ENCODE measurements at regions not wholly inside any gene's neighbourhood (a gene's known extent, or its start where the extent isn't known, plus 50 kb on each side); places are given as distances from the start of the nearest gene placed in this dataset.

DNA sequence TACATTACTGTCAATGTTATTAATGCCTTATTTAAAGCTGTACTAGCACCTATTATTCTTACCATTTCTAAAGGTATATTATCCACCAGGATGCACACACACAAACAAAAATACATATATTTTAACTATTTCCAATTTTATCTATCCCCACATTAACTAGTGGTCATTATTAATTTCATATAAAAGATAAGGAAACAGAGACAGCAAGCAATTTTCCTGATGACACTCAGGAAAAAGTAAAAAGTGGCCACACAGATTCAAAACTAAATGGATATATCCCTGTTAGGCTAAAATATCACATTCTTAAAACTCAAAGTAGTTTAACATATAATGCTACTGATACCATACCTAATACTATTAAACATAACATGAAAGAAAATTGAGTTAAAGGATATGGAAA lies 534.1 kb downstream of the KCNT2 start:
- Mint-ChIP-seq H3K36me3 (ENCODE audit: unreplicated experiment) (no peaks in the 10 kb centered on the region), H3K27ac (ENCODE audit: unreplicated experiment) (no peak overlapping the region), H3K9me3 (ENCODE audit: unreplicated experiment) (no peaks in the 10 kb centered on the region), H3K4me3 (ENCODE audit: unreplicated experiment) (no peak overlapping the region), H3K4me1 (ENCODE audit: low read depth, unreplicated experiment) (no peaks in the 10 kb centered on the region), H3K27me3 (ENCODE audit: unreplicated experiment) (no peaks in the 10 kb centered on the region)
- TF ChIP-seq, protein P1, sequence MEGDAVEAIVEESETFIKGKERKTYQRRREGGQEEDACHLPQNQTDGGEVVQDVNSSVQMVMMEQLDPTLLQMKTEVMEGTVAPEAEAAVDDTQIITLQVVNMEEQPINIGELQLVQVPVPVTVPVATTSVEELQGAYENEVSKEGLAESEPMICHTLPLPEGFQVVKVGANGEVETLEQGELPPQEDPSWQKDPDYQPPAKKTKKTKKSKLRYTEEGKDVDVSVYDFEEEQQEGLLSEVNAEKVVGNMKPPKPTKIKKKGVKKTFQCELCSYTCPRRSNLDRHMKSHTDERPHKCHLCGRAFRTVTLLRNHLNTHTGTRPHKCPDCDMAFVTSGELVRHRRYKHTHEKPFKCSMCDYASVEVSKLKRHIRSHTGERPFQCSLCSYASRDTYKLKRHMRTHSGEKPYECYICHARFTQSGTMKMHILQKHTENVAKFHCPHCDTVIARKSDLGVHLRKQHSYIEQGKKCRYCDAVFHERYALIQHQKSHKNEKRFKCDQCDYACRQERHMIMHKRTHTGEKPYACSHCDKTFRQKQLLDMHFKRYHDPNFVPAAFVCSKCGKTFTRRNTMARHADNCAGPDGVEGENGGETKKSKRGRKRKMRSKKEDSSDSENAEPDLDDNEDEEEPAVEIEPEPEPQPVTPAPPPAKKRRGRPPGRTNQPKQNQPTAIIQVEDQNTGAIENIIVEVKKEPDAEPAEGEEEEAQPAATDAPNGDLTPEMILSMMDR (IDR thresholded peaks at IDR 0.05; ENCODE audit: partially characterized antibody, unreplicated experiment): no peak
- DNase-seq: no peak

DNA sequence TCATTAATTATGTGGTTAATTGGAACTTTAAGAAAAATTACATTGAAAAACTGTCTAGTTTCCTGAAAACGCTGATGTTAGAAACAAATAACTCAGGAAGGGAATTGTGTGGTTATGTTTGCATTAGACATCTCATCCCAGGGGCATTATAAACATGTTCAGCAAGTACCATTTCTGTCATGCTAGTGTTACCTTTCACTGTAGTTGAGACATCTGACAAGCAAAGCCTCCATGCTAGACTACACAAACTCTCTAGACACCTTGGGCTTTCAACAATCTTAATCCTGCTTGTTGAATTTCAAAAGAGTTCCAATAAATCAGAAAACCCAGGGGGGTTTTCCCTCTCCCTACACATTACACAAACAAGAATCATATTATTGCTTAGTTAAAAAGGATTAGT lies 536.8 kb downstream of the KCNT2 start:
- Mint-ChIP-seq H3K4me1 (ENCODE audit: low read depth, unreplicated experiment) (no peaks in the 10 kb centered on the region), H3K9me3 (ENCODE audit: unreplicated experiment) (no peaks in the 10 kb centered on the region), H3K4me3 (ENCODE audit: unreplicated experiment) (no peak overlapping the region), H3K36me3 (ENCODE audit: unreplicated experiment) (no peaks in the 10 kb centered on the region), H3K27me3 (ENCODE audit: unreplicated experiment) (no peaks in the 10 kb centered on the region), H3K27ac (ENCODE audit: unreplicated experiment) (no peak overlapping the region)
- no peak for DNase-seq
- TF ChIP-seq, protein P1 (IDR thresholded peaks at IDR 0.05; ENCODE audit: partially characterized antibody, unreplicated experiment): no peak

DNA sequence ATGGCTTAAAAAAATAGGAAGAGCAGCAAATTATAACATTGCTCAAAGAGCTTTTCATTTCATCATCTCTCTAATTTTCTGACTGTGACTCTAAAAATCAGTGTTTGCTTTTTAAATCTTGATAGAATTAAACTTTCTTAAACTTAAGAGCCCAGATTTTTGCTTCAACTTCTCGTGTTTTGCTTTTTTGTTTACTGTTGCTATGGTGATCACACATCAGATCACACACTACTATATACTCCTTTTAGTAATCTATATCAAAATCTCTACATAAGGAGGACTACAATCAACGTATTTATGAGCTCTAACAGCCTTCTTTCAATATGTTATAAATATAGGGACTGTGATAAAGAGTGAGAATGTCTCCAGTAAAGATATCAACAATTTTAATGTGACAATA lies 537.3 kb downstream of the KCNT2 start:
- Mint-ChIP-seq H3K27me3 (ENCODE audit: unreplicated experiment) (no peaks in the 10 kb centered on the region), H3K27ac (ENCODE audit: unreplicated experiment) (no peak overlapping the region), H3K4me1 (ENCODE audit: low read depth, unreplicated experiment) (no peaks in the 10 kb centered on the region), H3K36me3 (ENCODE audit: unreplicated experiment) (no peaks in the 10 kb centered on the region), H3K4me3 (ENCODE audit: unreplicated experiment) (no peak overlapping the region), H3K9me3 (ENCODE audit: unreplicated experiment) (no peaks in the 10 kb centered on the region)
- no peak for DNase-seq
- TF ChIP-seq, protein P1 (IDR thresholded peaks at IDR 0.05; ENCODE audit: partially characterized antibody, unreplicated experiment): no peak

DNA sequence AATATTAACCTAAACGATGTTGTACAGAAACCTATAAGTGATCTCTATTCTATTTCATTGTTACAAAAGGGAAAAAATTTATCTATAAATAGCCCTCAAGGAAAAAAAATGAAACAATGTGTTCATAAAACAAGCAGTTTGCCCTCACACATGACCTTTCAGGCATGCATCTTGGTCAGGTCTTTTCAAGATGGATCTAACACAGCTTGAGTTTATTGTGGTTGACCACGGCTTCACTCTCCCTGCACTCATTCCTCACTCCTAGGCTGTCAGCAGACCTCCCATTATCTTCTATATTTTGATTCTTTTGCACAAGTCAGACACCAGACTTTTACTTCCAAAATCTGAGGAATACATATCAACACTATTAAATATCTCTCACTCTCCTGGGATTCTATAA lies 544.3 kb downstream of the KCNT2 start:
- no peaks in the 10 kb centered on the region for H3K9me3 Mint-ChIP-seq (ENCODE audit: unreplicated experiment)
- TF ChIP-seq, protein P1 (IDR thresholded peaks at IDR 0.05; ENCODE audit: partially characterized antibody, unreplicated experiment): no peak
- no peak for DNase-seq
- no peaks in the 10 kb centered on the region for H3K4me1 Mint-ChIP-seq (ENCODE audit: low read depth, unreplicated experiment)
- no peak overlapping the region for H3K27ac Mint-ChIP-seq (ENCODE audit: unreplicated experiment)
- no peak overlapping the region for H3K4me3 Mint-ChIP-seq (ENCODE audit: unreplicated experiment)
- H3K27me3 Mint-ChIP-seq (ENCODE audit: unreplicated experiment): no peaks in the 10 kb centered on the region
- no peaks in the 10 kb centered on the region for H3K36me3 Mint-ChIP-seq (ENCODE audit: unreplicated experiment)

DNA sequence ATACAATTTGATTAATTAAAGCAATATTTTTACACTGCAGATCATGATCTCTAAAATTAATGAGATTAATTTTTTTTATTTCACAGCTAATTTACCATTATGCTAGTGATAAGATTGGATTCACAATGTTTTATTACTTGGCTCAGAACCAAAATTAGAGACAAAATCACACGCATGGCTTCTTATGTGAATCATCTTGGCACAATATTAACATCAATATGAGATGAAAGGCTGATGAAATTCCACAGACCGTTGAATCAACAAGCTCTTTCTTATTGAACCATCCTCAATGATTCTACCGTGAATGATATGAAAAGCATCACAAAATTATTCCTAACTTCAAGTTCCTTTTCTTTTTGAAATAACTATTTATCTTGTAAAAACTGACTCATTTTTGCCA lies 544.9 kb downstream of the KCNT2 start:
- Mint-ChIP-seq H3K9me3 (ENCODE audit: unreplicated experiment) (no peaks in the 10 kb centered on the region), H3K27ac (ENCODE audit: unreplicated experiment) (no peak overlapping the region), H3K27me3 (ENCODE audit: unreplicated experiment) (no peaks in the 10 kb centered on the region), H3K4me1 (ENCODE audit: low read depth, unreplicated experiment) (no peaks in the 10 kb centered on the region), H3K4me3 (ENCODE audit: unreplicated experiment) (no peak overlapping the region), H3K36me3 (ENCODE audit: unreplicated experiment) (no peaks in the 10 kb centered on the region)
- TF ChIP-seq, protein P1 (IDR thresholded peaks at IDR 0.05; ENCODE audit: partially characterized antibody, unreplicated experiment): no peak
- DNase-seq: no peak
